Panc1 (cell line): ENCODE measurements at regions not wholly inside any gene's neighbourhood (a gene's known extent, or its start where the extent isn't known, plus 50 kb on each side); places are given as distances from the start of the nearest gene placed in this dataset.

Source experiments
- ATAC-seq: fragments of 200-7000 bp; cut with Tn5 transposase; 2 replicates; pipeline ENCODE4 v1.9.1; 2020; ENCODE audit warnings: mild to moderate bottlenecking, moderate library complexity
- BruUV-seq: library from RNA; stranded (reverse); fragments of 400-500 nt; replicated peaks from 2 replicates; lab custom pipeline; 2021; lab: Mats Ljungman, UMichigan
- CTCF ChIA-PET: fragments of 300-600 bp; sonication (Branson Sonifier 250); formaldehyde crosslinking; loops from one replicate; lab custom pipeline; 2022; ENCODE audit warnings: antibody characterized with exemption; lab: Charles Lee
- POLR2A ChIA-PET: fragments of 300-600 bp; sonication (Branson Sonifier 250); formaldehyde crosslinking; loops from one replicate; lab custom pipeline; 2022; ENCODE audit warnings: antibody characterized with exemption; lab: Charles Lee
- DNase-seq: peaks from one replicate; pipeline ENCODE4 v3.0.0-alpha.2; 2010; ENCODE audit warnings: low read depth, low spot score
- H3K27ac ChIP-seq: 2 replicates; pipeline ENCODE4 v1.5.1; 2011; ENCODE audit warnings: mild to moderate bottlenecking, low read length, inconsistent platforms
- H3K27me3 ChIP-seq: fragments of 200-500 bp; sonication (Bioruptor generic); 2 replicates; pipeline ENCODE4 v1.6.0; 2014; ENCODE audit warnings: low read length, inconsistent platforms; ENCODE audit not compliant: control insufficient read depth, insufficient read depth
- H3K36me3 ChIP-seq: fragments of 200-500 bp; sonication (Bioruptor generic); 2 replicates; pipeline ENCODE4 v1.5.1; 2014; ENCODE audit warnings: inconsistent platforms, mild to moderate bottlenecking, low read length, moderate library complexity; ENCODE audit not compliant: control insufficient read depth, insufficient read depth
- H3K4me1 ChIP-seq: 2 replicates; pipeline ENCODE4 v1.5.1; 2011; ENCODE audit warnings: inconsistent platforms, mild to moderate bottlenecking, low read length, moderate library complexity; ENCODE audit not compliant: control insufficient read depth, insufficient read depth
- H3K4me3 ChIP-seq, 2 experiments: 2 replicates each; pipeline ENCODE4 v1.5.1; 2011 to 2012; ENCODE audit warnings: low read depth in 2 of 2, low read length in 2 of 2, mild to moderate bottlenecking in 2 of 2, inconsistent platforms in 1 of 2, moderate library complexity in 1 of 2
- H3K9me3 ChIP-seq: fragments of 200-500 bp; sonication (Bioruptor generic); 2 replicates; pipeline ENCODE4 v1.5.1; 2014; ENCODE audit warnings: low read depth, mild to moderate bottlenecking, inconsistent platforms, low read length, moderate library complexity; ENCODE audit not compliant: control insufficient read depth, insufficient read depth
- POLR2AphosphoS5 ChIP-seq: IDR thresholded peaks from 2 replicates; pipeline ENCODE4 v1.6.1; 2012; ENCODE audit warnings: mild to moderate bottlenecking, low read depth, low read length, moderate library complexity
- SIN3A ChIP-seq: IDR thresholded peaks from 2 replicates; pipeline ENCODE4 v1.6.1; 2012; ENCODE audit warnings: low read depth, mild to moderate bottlenecking, low read length, moderate library complexity, borderline replicate concordance; ENCODE audit not compliant: insufficient read depth
- TCF7L2 ChIP-seq: IDR thresholded peaks from 2 replicates; pipeline ENCODE4 v1.6.1; 2011; ENCODE audit warnings: mild to moderate bottlenecking, low read depth, low read length, inconsistent platforms
- in situ Hi-C: cut with HindIII; loops from 2 replicates; pipeline ENCODE4 v1.10.0; 2016; ENCODE audit warnings: low sequenced_read_pairs, low pct_unique_long_range_greater_than_20kb
- intact Hi-C: fragments of 100-400 bp; cut with micrococcal nuclease; formaldehyde crosslinking; loops from one replicate; pipeline ENCODE4 v1.10.0; 2022; ENCODE audit not compliant: unreplicated experiment
- TF ChIP-seq, protein P1 (sequence below): fragments of 450-650 bp; IDR thresholded peaks from 2 replicates; pipeline ENCODE4 v1.5.1; 2017; ENCODE audit warnings: mild to moderate bottlenecking
- TF ChIP-seq, protein P2 (sequence below), 2 experiments: IDR thresholded peaks; 2 replicates each; pipeline ENCODE4 v1.6.1; 2011 to 2012; ENCODE audit warnings: low read depth in 2 of 2, control low read depth in 1 of 2, low read length in 1 of 2, mild to moderate bottlenecking in 1 of 2, moderate library complexity in 1 of 2; ENCODE audit not compliant: insufficient read depth in 1 of 2

DNA sequence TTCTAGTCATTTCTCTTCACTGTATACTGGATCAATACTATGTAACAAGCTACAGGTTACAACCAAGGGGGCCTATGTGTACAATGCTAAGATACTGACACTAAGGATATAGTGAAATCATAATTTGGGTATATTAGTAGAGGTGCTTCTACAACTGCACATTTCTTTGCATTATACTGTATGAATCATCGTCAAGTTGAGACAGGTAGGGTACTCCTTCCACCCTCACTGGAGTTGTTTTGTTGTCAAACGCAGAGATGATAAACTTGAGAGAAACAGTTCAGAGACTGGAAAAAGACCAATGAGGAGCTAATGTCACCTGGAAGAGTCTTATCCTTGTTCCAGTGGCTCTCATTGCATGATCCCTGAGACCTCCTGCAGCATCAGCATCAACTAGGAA is 208.2 kb upstream of the PRPS1L1 start:
- intact Hi-C loops = no loop called here
- in situ Hi-C loops = no loop called here
- no peaks in the 10 kb centered on the region for H3K27me3 ChIP-seq
- no peaks in the 10 kb centered on the region for H3K36me3 ChIP-seq
- H3K27ac ChIP-seq = no peak overlapping the region
- no peaks in the 10 kb centered on the region for H3K4me1 ChIP-seq
- no peak for ATAC-seq
- no TSS peak for BruUV-seq
- H3K4me3 ChIP-seq = no peak overlapping the region
- POLR2A ChIA-PET = no interaction called here
- H3K9me3 ChIP-seq = 0 out of 2 replicates have a peak, but pooled peaks cover 4% of the 10 kb centered on the region
- CTCF ChIA-PET = no interaction called here
- TF ChIP-seq SIN3A (no peak), TCF7L2 (no peak), POLR2AphosphoS5 (no peak)
- TF ChIP-seq, protein P1, sequence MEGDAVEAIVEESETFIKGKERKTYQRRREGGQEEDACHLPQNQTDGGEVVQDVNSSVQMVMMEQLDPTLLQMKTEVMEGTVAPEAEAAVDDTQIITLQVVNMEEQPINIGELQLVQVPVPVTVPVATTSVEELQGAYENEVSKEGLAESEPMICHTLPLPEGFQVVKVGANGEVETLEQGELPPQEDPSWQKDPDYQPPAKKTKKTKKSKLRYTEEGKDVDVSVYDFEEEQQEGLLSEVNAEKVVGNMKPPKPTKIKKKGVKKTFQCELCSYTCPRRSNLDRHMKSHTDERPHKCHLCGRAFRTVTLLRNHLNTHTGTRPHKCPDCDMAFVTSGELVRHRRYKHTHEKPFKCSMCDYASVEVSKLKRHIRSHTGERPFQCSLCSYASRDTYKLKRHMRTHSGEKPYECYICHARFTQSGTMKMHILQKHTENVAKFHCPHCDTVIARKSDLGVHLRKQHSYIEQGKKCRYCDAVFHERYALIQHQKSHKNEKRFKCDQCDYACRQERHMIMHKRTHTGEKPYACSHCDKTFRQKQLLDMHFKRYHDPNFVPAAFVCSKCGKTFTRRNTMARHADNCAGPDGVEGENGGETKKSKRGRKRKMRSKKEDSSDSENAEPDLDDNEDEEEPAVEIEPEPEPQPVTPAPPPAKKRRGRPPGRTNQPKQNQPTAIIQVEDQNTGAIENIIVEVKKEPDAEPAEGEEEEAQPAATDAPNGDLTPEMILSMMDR = no peak
- TF ChIP-seq, protein P2, sequence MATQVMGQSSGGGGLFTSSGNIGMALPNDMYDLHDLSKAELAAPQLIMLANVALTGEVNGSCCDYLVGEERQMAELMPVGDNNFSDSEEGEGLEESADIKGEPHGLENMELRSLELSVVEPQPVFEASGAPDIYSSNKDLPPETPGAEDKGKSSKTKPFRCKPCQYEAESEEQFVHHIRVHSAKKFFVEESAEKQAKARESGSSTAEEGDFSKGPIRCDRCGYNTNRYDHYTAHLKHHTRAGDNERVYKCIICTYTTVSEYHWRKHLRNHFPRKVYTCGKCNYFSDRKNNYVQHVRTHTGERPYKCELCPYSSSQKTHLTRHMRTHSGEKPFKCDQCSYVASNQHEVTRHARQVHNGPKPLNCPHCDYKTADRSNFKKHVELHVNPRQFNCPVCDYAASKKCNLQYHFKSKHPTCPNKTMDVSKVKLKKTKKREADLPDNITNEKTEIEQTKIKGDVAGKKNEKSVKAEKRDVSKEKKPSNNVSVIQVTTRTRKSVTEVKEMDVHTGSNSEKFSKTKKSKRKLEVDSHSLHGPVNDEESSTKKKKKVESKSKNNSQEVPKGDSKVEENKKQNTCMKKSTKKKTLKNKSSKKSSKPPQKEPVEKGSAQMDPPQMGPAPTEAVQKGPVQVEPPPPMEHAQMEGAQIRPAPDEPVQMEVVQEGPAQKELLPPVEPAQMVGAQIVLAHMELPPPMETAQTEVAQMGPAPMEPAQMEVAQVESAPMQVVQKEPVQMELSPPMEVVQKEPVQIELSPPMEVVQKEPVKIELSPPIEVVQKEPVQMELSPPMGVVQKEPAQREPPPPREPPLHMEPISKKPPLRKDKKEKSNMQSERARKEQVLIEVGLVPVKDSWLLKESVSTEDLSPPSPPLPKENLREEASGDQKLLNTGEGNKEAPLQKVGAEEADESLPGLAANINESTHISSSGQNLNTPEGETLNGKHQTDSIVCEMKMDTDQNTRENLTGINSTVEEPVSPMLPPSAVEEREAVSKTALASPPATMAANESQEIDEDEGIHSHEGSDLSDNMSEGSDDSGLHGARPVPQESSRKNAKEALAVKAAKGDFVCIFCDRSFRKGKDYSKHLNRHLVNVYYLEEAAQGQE (IDR thresholded peaks at IDR 0.05; ENCODE audit: insufficient read depth in 1 of 2, low read depth in 2 of 2, low read length in 1 of 2) = no peak
- DNase-seq = no peak

DNA sequence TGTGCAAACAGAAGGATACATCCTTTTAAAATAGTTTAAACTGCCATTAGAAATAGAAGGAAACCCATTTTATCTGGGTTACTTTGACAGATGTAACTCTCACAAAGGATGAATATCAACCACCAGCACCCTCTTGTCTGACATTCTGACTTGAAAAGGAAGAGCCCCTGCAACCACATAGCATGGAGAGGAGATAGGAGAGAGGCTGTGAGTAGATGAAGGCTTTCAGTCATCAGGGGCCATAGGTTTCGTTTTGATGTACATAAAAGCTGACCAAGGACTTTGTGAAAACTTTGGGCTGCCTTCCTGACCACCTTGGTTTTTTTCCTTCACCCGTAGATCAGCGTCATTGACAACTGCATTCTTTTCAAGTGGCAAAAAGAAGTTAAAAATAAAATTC is 211.6 kb upstream of the PRPS1L1 start:
- Histone ChIP-seq H3K27me3 (no peaks in the 10 kb centered on the region), H3K27ac (no peak overlapping the region), H3K4me3 (no peak overlapping the region), H3K36me3 (no peaks in the 10 kb centered on the region), H3K9me3 (0 out of 2 replicates have a peak, but pooled peaks cover 4% of the 10 kb centered on the region), H3K4me1 (no peaks in the 10 kb centered on the region)
- TF ChIP-seq POLR2AphosphoS5 (no peak), TCF7L2 (no peak), SIN3A (no peak)
- TF ChIP-seq, protein P1 = no peak
- TF ChIP-seq, protein P2 (IDR thresholded peaks at IDR 0.05; ENCODE audit: insufficient read depth in 1 of 2, low read depth in 2 of 2, low read length in 1 of 2) = no peak
- no peak for DNase-seq
- BruUV-seq = no TSS peak
- in situ Hi-C loops (no loop called here), intact Hi-C loops (no loop called here)
- ATAC-seq = no peak
- ChIA-PET POLR2A (no interaction called here), CTCF (no interaction called here)
